Heart right ventricle (tissue), 16 donors: ENCODE measurements at regions not wholly inside any gene's neighbourhood (a gene's known extent, or its start where the extent isn't known, plus 50 kb on each side); places are given as distances from the start of the nearest gene placed in this dataset.
A peak's percentile ranks its signal among the peaks of the same experiment; 100 is the strongest.

Source experiments
- ATAC-seq, 8 donors: fragments of 200-7000 bp; cut with Tn5 transposase; one replicate each; pipeline ENCODE4 v1.9.1; 2020; ENCODE audit warnings: mild to moderate bottlenecking in 8 of 8, moderate library complexity in 8 of 8, moderate number of reproducible peaks in 1 of 8
- DNase-seq, 2 donors: peaks; one replicate each; pipeline ENCODE4 v3.0.0-alpha.2; 2020
- H3K27ac ChIP-seq, 10 donors: fragments of 200-600 bp; sonication (generic) in 2 of 10; one replicate each; pipeline versions ENCODE4 v1.5.0 to v1.8.0; 2020 to 2022; ENCODE audit warnings: mild to moderate bottlenecking in 3 of 10
- H3K27me3 ChIP-seq, 7 donors: fragments of 200-600 bp; one replicate each; pipeline ENCODE4 v1.8.0; 2021 to 2022; ENCODE audit warnings: mild to moderate bottlenecking in 2 of 7
- H3K36me3 ChIP-seq, 9 donors: fragments of 200-600 bp; sonication (generic) in 1 of 9; one replicate each; pipeline versions ENCODE4 v1.5.0 to v1.8.0; 2020 to 2022; ENCODE audit warnings: mild to moderate bottlenecking in 2 of 9
- H3K4me1 ChIP-seq, 9 donors: fragments of 200-600 bp; sonication (generic) in 1 of 9; one replicate each; pipeline versions ENCODE4 v1.5.0 to v1.8.0; 2020 to 2022; ENCODE audit warnings: mild to moderate bottlenecking in 4 of 9
- H3K4me3 ChIP-seq, 10 donors: fragments of 200-600 bp; sonication (generic) in 2 of 10; one replicate each; pipeline versions ENCODE4 v1.5.0 to v1.8.0; 2020 to 2022; ENCODE audit warnings: mild to moderate bottlenecking in 7 of 10, moderate library complexity in 2 of 10
- H3K9me3 ChIP-seq, 11 donors: fragments of 200-600 bp in 10 of 11; sonication (generic) in 2 of 11; one replicate each; pipeline versions ENCODE4 v1.5.0 to v1.8.0; 2013 to 2022; ENCODE audit warnings: mild to moderate bottlenecking in 2 of 11, control low read depth in 1 of 11, moderate library complexity in 1 of 11
- WGBS, 2 donors: extraction: QIAGEN DNeasy Blood & Tissue Kit; methylation state at CpG; one replicate each; pipeline ENCODE4 v1.1.7; 2013; ENCODE audit warnings: inconsistent platforms in 1 of 2; 5-methylcytosine and 5-hydroxymethylcytosine counted together
- intact Hi-C, 10 donors: fragments of 100-400 bp; cut with DNase I; formaldehyde crosslinking; loops; one replicate each; pipeline versions ENCODE4 v1.11.1 to v1.14.2; 2022
- TF ChIP-seq, protein P1 (sequence below), 9 donors: fragments of 200-600 bp; sonication (generic) in 2 of 9; IDR thresholded peaks; one replicate each; pipeline versions ENCODE4 v1.5.0 to v1.8.0; 2021 to 2022; ENCODE audit warnings: antibody characterized with exemption in 9 of 9, mild to moderate bottlenecking in 5 of 9, moderate library complexity in 1 of 9
- donor health status: Arrhythmogenic right ventricular cardiomyopathy.
- donor health status: ischemic (EF 13 %, LVEDD 7.1; RV severe dilation, severe dysfunction).
- donor health status: healthy with polysubstance abuse.
- donor health status: DM: no; HTN: yes; CAD: no.
- donor health status: DM: no; HTN: no; CAD: no.
- donor health status: ischemic (EF 25% LVEDD 6.9; RV normal size, moderate dysfunction).
- donor health status: ischemic (EF 25% LVEDD 5.7; RV mildly dilated, moderate dysfunction).
- donor health status: healthy.
- donor health status: DM: yes; HTN: yes; CAD: no.
- donor health status: Ischemic cardiomyopathy.
- donor health status: ischemic (EF 35%, LVEDD 5.7; RV mildly dilated, moderate dysfunction).
- donor health status: nonischemic (EF 11% LVEDD 7.7; RV severe dilation, severe dysfunction).
- donor health status: DM: yes; HTN: yes; CAD: no.
- donor health status: PGD.
- donor health status: ischemic (EF 29% LVEDD 5.4; RV normal size, mild dysfunction).
- donor health status: nonischemic (EF 23%, LVEDD 6.1; RV moderate dilation, normal function).

DNA sequence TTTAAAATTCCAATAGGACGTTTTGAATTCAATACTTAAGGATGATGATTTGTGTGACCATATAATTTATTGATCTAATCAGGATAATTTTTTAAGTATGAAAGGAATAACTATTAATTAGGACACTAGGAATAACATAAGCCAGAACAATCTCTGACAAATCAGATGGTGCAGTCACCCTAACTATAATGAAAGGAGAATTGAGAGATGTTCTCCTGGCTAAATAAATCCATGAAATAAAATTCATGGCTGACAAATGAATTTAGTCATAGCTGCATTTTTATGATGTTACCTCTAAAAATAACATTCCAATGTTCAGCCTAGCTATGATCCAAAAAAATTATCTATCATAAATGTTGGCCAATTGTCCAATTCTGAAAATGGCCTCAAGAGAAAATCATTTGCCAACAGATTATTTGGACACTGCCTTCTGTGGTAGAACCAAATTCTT is 190.6 kb upstream of the NEIL3 start:
- H3K9me3 ChIP-seq = peaks cover 0 to 16% (median 0%) of the 10 kb centered on the region in 11 donors
- H3K27me3 ChIP-seq = no peaks in the 10 kb centered on the region
- ATAC-seq (peak in 2 of 8 donors; percentile 27 to 28), DNase-seq (no peak)
- no peak overlapping the region for H3K4me3 ChIP-seq
- no peaks in the 10 kb centered on the region for H3K36me3 ChIP-seq
- H3K4me1 ChIP-seq = no peaks in the 10 kb centered on the region
- 17 to 28% methylated on average over 1 of the region's 1 CpG for WGBS, 2 donors
- intact Hi-C loops = no loop called here
- H3K27ac ChIP-seq = no peak overlapping the region
- TF ChIP-seq, protein P1, sequence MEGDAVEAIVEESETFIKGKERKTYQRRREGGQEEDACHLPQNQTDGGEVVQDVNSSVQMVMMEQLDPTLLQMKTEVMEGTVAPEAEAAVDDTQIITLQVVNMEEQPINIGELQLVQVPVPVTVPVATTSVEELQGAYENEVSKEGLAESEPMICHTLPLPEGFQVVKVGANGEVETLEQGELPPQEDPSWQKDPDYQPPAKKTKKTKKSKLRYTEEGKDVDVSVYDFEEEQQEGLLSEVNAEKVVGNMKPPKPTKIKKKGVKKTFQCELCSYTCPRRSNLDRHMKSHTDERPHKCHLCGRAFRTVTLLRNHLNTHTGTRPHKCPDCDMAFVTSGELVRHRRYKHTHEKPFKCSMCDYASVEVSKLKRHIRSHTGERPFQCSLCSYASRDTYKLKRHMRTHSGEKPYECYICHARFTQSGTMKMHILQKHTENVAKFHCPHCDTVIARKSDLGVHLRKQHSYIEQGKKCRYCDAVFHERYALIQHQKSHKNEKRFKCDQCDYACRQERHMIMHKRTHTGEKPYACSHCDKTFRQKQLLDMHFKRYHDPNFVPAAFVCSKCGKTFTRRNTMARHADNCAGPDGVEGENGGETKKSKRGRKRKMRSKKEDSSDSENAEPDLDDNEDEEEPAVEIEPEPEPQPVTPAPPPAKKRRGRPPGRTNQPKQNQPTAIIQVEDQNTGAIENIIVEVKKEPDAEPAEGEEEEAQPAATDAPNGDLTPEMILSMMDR (IDR thresholded peaks at IDR 0.05) = no peak

DNA sequence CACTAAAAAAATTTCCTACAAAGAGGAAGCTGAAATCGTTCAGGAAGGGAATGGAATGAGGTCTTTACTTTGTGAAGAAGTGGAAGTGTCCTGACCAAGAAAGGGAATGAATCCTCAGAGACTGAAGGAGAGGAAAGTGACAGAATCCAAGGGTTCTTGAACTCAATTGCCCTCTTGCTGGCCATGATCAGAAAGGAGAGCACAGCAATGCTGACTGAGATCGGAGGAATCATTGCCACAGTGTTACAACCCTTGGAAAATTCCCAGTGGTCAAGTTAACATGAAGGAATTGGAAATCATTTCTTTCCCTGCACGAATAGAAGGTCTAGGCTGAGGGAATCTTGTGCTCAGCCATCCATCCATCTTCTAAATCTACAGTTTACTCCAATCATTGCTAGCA is 190.0 kb upstream of the NEIL3 start:
- no peaks in the 10 kb centered on the region for H3K27me3 ChIP-seq
- 59 to 61% methylated on average over 3 of the region's 3 CpGs for WGBS, 2 donors
- peaks cover 0 to 16% (median 0%) of the 10 kb centered on the region in 11 donors for H3K9me3 ChIP-seq
- no peak overlapping the region for H3K27ac ChIP-seq
- ATAC-seq (peak in 3 of 8 donors; percentile 35 to 49 (median 41)), DNase-seq (no peak)
- intact Hi-C loops = no loop called here
- H3K36me3 ChIP-seq = no peaks in the 10 kb centered on the region
- H3K4me1 ChIP-seq = no peaks in the 10 kb centered on the region
- TF ChIP-seq, protein P1 (IDR thresholded peaks at IDR 0.05) = no peak
- H3K4me3 ChIP-seq = no peak overlapping the region

DNA sequence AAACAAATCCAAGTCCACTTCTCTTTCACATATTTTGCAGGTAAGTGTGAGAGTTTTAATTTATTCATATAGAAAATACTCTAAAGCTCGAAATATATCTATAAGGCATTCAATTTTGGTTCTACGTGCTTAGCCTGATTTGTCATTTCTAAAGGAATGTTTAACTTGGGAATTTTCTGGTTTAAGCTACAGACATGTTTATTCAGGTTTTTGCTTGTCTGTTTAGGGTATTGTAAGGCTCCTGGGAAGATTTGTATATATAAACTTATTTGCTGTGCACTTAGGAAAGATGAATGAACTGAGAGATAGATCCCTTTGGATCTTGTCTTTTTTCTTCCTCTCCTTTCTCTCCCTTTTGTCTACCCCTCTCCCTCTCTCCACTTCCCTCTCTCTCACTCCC is 185.9 kb upstream of the NEIL3 start:
- Histone ChIP-seq H3K9me3 (peaks cover 0 to 27% (median 14%) of the 10 kb centered on the region in 11 donors), H3K4me3 (no peak overlapping the region), H3K4me1 (no peaks in the 10 kb centered on the region), H3K36me3 (no peaks in the 10 kb centered on the region), H3K27ac (no peak overlapping the region), H3K27me3 (no peaks in the 10 kb centered on the region)
- DNase-seq (no peak), ATAC-seq (no peak)
- 76 to 88% methylated on average over 2 of the region's 2 CpGs for WGBS, 2 donors
- intact Hi-C loops = no loop called here
- TF ChIP-seq, protein P1 (IDR thresholded peaks at IDR 0.05) = no peak

DNA sequence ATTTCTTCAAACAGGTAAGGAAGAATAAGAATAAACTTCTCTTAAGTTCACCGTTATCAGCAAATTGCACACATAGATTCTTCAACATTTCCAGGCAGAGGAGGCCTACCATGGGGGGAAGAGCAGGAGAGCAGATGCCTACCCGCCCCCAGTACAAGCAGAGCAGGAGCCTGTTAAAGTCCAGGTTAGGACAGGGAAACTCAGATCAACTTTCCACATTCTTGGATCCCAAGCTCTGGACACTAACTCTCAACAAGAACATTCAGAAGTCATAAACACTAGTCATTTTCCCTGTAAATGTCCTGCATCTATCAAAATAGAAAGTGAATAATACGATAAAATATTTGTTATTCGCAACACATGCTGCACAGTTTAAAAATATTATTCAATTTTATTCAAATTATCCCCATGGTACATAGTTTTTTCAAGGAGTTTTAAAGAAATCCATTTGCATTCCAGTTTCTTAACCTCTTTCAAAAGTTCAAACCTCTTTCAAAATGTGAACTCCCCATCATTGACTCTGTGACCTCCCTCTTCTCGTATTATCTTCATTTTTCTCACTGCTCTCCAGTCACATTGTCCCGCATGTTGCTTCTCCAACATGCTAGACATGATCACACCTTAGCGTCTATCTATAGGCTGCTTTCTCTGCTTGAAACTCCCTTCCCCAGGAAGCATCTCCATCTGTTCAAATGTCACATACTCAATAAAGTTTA is 185.2 kb upstream of the NEIL3 start:
- Histone ChIP-seq H3K36me3 (no peaks in the 10 kb centered on the region), H3K27me3 (no peaks in the 10 kb centered on the region), H3K4me3 (no peak overlapping the region), H3K9me3 (peaks cover 0 to 34% (median 20%) of the 10 kb centered on the region in 11 donors), H3K27ac (no peak overlapping the region), H3K4me1 (no peaks in the 10 kb centered on the region)
- ATAC-seq = no peak
- DNase-seq = no peak
- TF ChIP-seq, protein P1 (IDR thresholded peaks at IDR 0.05) = no peak
- intact Hi-C loops = no loop called here
- 83 to 85% methylated on average over 7 of the region's 7 CpGs for WGBS, 2 donors
